GM18499 (cell line): ENCODE measurements at regions not wholly inside any gene's neighbourhood (a gene's known extent, or its start where the extent isn't known, plus 50 kb on each side); places are given as distances from the start of the nearest gene placed in this dataset.

ENCODE experiments used
- ATAC-seq: cut with Tn5 transposase; IDR thresholded peaks from one replicate; pipeline ENCODE4 v1.9.1; 2021; ENCODE audit warnings: moderate number of reproducible peaks; ENCODE audit not compliant: insufficient read depth, unreplicated experiment

DNA sequence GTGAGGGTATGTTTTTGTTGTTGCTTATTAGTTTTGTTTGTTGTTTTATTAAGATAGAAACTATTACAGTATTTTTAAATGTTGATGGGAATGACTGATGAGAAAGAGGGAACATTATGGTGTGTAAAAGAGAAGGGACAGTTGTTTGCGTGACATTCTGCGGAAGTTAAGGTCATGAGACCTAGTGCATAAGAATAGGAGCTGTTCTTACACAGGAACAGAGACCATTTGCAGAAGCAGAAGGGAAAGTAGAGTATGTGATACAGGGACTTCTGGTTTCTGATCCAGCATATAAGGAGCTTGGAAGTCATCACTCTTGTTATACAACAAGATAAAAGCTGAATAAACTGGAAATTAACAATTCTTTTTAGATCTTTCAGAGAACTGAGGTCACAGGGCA, 299.2 kb upstream of the API5 start:
- ATAC-seq: no peak

DNA sequence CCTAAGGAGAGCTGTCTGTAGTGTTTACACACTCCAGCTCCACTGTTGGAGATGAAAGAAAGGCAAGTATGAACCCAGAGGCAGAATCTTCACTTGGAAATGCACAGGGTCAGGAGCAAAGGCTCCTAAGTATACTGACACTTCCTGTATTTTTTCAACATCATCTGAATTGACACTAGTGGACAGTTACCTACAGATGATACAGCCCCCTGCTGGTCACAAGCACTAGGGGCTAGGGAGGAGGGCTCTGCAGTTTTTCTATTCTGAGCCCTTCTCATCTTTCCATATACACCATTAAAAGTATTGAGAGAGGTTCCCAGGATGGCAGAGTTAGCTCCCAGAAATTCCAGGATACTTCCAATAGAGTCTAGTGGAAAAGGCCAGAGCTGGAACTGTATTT, 290.3 kb upstream of the API5 start:
- no peak for ATAC-seq

GRCh38 chr11:43034341-43034740, 277.5 kb upstream of the API5 start:
- ATAC-seq: no peak

DNA sequence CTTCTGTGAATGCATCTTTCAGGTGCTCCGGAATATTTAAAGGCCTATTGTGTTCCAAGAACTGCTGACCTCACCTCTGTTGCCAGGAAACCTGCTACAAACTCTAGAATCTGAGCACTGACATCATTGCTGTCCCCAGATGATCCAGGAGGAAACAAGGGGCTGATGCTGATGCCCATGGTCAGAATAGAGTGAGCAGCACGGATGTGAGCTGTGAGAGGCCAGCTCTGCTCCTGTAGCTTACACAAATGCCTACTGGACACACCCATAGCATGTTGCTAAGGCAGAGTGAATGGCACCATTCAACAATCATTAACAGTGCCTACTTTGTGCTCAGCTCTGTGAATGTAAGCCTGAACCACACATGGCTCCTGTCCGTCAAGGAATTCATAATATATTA, 276.7 kb upstream of the API5 start:
- no peak for ATAC-seq

- no peak for ATAC-seq
Observed at GRCh38 chr11:43053638-43054412, 258.0 kb upstream of the API5 start.

- no peak for ATAC-seq
Observed at GRCh38 chr11:43067681-43068080, 244.1 kb upstream of the API5 start.

GRCh38 chr11:43071338-43071737, 240.5 kb upstream of the API5 start:
- ATAC-seq: no peak

GRCh38 chr11:43072096-43072495, 239.7 kb upstream of the API5 start:
- ATAC-seq: no peak

DNA sequence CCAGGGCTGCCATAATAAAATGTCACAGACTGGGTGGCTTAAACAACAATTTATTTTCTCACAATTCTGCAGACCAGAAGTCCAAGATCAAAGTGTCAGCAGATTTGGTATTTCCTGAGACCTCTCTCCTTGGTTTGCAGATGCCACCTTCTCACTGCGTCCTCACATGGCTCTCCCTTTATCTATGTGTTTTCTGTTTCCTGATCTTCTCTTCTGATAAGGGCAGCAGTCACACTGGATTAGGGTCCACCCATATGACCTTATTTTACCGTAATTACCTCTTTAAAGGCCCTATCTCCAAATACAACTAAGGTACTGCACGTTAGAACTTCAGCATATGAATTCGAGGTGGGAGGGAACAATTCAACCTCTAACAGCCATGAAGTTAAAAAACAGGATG, 238.9 kb upstream of the API5 start:
- no peak for ATAC-seq

DNA sequence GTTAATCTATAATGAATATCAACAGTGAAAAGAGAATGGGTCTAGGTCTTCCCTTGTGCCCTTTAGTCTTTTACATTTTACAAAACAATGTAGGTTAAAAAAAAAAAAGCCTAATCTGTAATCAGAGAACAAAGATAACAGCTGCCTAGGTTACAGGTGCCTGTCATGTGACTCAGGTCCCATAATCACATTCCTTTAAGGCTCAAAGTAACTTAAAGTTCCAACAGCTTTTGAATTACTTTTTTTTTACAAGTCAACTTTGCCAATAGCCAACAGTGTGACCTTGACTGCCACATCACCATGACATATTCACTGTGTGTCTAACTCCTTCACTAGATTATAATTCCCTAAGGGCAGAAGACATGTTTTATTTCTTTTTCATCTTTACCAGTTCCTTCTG, 237.0 kb upstream of the API5 start:
- no peak for ATAC-seq

DNA sequence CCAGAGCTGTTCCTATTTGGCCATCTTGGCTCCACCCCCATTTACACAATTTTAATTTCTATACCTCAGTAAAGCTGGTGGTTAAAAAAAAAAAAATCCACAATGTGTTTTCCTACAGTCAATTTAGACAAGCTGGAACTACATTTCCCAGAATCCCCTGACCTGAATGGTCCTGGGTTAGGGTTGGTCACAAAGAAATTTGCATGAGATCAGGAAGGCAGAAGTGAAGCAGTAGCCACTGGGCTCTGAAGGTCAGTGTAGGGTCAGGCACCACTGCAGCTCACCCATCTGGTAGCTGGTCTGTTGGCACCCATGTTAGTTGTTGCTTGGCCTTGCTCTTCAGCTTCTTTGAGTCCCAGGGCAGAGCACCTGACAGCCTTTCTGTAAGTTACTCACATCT, 210.7 kb upstream of the API5 start:
- no peak for ATAC-seq

DNA sequence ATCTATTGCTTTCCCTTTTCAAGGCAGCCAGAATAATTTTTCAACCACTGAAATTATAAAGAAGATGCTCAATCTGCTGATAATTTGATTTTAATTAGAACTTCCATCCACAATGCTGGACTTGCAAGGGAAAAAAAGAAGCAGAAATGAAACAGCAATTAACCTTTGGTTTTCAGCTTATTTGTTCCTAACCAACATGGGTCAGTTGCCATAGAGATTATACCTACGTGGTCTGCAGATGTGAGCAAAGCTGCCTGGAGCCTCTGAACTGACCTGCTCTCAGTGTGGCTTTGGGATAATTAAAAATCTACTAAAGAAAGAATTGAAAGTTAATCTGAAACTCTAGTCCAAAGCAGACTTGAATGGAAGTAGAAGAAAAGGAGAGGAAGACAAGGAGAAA, 195.7 kb upstream of the API5 start:
- no peak for ATAC-seq

- ATAC-seq: no peak
Observed at GRCh38 chr11:43119275-43119970, 192.4 kb upstream of the API5 start.

- ATAC-seq: no peak
Observed at GRCh38 chr11:43122546-43122945, 189.2 kb upstream of the API5 start.

DNA sequence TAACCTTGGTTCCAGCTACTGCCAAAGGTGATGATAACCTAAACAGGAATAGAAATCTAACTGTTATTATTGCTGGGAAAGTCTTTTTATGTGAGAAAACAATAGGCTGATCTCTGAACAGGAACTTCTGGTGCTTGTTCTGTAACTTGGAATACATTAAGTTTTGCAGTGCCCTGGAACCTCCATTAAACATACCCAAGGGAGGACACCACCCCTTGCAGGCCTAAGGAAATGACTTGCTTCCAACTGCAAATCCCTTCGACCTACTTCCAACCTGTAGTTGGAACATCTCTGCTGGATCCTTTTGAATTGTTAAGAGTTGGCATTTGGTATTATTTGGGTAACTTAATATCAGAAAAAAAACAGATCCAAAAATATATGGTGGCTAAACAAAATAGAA, 188.4 kb upstream of the API5 start:
- no peak for ATAC-seq

- no peak for ATAC-seq
Observed at GRCh38 chr11:43124272-43124935, 187.4 kb upstream of the API5 start.

GRCh38 chr11:43129329-43129728, 182.5 kb upstream of the API5 start:
- ATAC-seq: no peak

DNA sequence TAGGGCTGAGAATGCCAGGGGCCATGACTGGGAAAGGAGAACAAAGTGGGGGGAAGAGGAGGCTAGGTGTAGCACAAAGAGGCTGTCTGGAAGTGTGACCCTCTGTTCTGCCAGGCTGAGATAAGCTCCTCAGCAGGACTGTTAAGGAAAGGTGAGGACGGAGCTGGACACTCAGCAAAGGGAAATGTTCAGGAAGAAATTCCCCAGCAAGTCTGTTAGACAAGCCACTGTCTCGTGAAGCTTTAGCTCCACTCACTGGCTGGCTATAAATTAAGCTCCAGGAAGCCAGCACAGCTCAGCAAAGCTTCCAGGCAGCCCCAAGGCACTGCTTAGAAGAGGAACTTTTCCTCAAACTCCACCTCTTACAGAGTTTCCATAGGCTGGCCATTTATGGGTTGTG, 181.2 kb upstream of the API5 start:
- ATAC-seq: no peak

DNA sequence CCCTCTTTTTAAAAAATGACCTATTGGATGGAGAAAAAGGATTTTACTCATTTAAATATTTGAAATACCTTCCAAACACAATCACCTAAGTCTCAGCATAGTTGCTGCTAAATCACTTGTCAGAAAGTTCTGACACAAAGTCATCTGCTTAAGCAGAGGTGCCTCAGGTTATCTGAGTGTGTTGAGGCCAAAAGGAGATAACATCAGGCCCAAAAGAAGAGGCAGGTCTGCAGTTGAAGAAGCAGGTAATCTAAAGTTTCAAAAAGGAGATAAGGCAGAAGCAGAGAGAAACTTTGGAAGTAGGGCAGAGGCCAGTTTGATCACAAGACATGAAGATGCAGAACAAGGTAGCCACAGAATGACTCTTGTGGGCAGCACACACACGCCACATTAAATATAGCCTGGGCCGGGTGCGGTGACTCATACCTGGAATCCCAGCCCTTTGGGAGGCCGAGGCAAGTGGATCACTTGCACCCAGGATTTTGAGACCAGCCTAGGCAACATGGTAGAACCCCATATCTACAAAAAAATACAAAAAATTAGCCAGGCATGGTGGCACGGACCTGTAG, 175.7 kb upstream of the API5 start:
- ATAC-seq: peak; percentile 54

DNA sequence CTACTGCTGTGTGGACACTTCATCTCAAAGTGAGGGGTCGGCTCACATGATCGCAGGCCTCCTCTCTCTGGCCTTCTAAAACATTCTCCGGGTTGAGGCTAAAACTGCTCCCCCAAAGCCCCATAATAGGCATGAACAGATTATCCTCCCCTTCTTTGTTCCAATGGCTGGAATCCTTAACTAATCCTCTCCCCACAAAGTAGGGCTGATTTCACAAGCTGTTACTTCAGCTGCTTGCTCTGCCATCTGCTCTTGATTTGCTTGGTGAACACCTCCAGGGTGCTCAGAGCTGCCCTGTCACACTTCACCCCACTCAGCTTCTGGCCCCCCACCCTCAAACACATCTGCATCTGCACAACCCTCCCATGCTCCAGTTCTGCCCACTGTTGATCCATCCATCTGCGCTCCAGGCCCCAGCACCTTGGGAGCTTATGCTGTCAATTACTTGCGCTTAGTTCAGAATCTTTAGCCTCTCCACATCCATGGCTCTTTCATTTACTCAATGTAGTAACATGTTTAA, 173.1 kb upstream of the API5 start:
- ATAC-seq: no peak

- ATAC-seq: peak; percentile 90
Observed at GRCh38 chr11:43145653-43146052, 166.1 kb upstream of the API5 start.
